Neural cell (in vitro differentiated cells): ENCODE measurements at regions not wholly inside any gene's neighbourhood (a gene's known extent, or its start where the extent isn't known, plus 50 kb on each side); places are given as distances from the start of the nearest gene placed in this dataset.

ENCODE experiments used
- H2AFZ ChIP-seq: fragments of 200-600, 300-800 bp; sonication (generic), shearing (Covaris generic); 2 replicates; pipeline ENCODE4 v1.6.0; 2014; ENCODE audit warnings: low read depth, mild to moderate bottlenecking, antibody characterized with exemption, low read length, moderate library complexity
- H3F3A ChIP-seq: fragments of 200-600 bp; shearing (Covaris generic); 2 replicates; pipeline ENCODE4 v1.6.1; 2016; ENCODE audit warnings: mild to moderate bottlenecking, moderate library complexity, mixed read lengths, antibody characterized with exemption, low read length; ENCODE audit not compliant: insufficient read depth, poor library complexity, severe bottlenecking
- H3K27ac ChIP-seq: fragments of 200-600, 300-800 bp; sonication (generic), shearing (Covaris generic); 2 replicates; pipeline ENCODE4 v1.5.1; 2014; ENCODE audit warnings: mild to moderate bottlenecking, low read length, moderate library complexity
- H3K27me3 ChIP-seq: fragments of 300-800, 200-600 bp; sonication (generic), shearing (Covaris generic); 2 replicates; pipeline ENCODE4 v1.6.0; 2014; ENCODE audit warnings: mild to moderate bottlenecking, low read depth, low read length, moderate library complexity; ENCODE audit not compliant: insufficient read depth
- H3K36me3 ChIP-seq: fragments of 300-800, 200-600 bp; sonication (generic), shearing (Covaris generic); 2 replicates; pipeline ENCODE4 v1.5.1; 2014; ENCODE audit warnings: mild to moderate bottlenecking, antibody characterized with exemption, low read length, moderate library complexity; ENCODE audit not compliant: insufficient read depth
- H3K4me2 ChIP-seq: fragments of 300-800, 200-600 bp; sonication (generic), shearing (Covaris generic); 2 replicates; pipeline ENCODE4 v1.6.0; 2014; ENCODE audit warnings: mild to moderate bottlenecking, low read length
- H3K4me3 ChIP-seq: fragments of 300-800, 200-600 bp; sonication (generic), shearing (Covaris generic); 2 replicates; pipeline ENCODE4 v1.5.1; 2014; ENCODE audit warnings: mild to moderate bottlenecking, low read length, moderate library complexity
- H3K79me2 ChIP-seq: fragments of 200-600 bp; shearing (Covaris generic); replicated peaks from 2 replicates; pipeline ENCODE4 v1.6.0; 2014; ENCODE audit warnings: mild to moderate bottlenecking, low read length, moderate library complexity; ENCODE audit not compliant: insufficient read depth
- H3K9ac ChIP-seq: fragments of 300-800, 200-600 bp; sonication (generic), shearing (Covaris generic); 2 replicates; pipeline ENCODE4 v1.6.1; 2016; ENCODE audit warnings: mild to moderate bottlenecking, low read length, mixed read lengths
- H3K9me2 ChIP-seq: fragments of 200-600 bp; shearing (Covaris generic); 2 replicates; pipeline ENCODE4 v1.6.1; 2016; ENCODE audit warnings: mild to moderate bottlenecking, low read length, mixed read lengths; ENCODE audit not compliant: insufficient read depth
- H3K9me3 ChIP-seq: fragments of 200-600, 300-800 bp; sonication (generic), shearing (Covaris generic); 2 replicates; pipeline ENCODE4 v1.6.1; 2016; ENCODE audit warnings: mild to moderate bottlenecking, mixed run types, low read length, moderate library complexity, mixed read lengths
- H4K20me1 ChIP-seq: fragments of 200-600 bp; shearing (Covaris generic); 2 replicates; pipeline ENCODE4 v1.6.1; 2016; ENCODE audit warnings: mild to moderate bottlenecking, mixed run types; ENCODE audit not compliant: insufficient read depth
- EP300 ChIP-seq: fragments of 450-650 bp; conservative IDR thresholded peaks from 2 replicates; pipeline ENCODE4 v1.6.1; 2014; ENCODE audit warnings: antibody characterized with exemption, mild to moderate bottlenecking, moderate library complexity; ENCODE audit not compliant: poor library complexity, severe bottlenecking
- EZH2 ChIP-seq: fragments of 200-600, 300-800 bp; shearing (Covaris generic), sonication (generic); IDR thresholded peaks from 2 replicates; pipeline ENCODE4 v1.6.1; 2014; ENCODE audit warnings: antibody characterized with exemption, low read length, borderline replicate concordance, mild to moderate bottlenecking; ENCODE audit not compliant: insufficient read depth, poor library complexity, severe bottlenecking
- MXI1 ChIP-seq: fragments of 450-650 bp; conservative IDR thresholded peaks from 2 replicates; pipeline ENCODE4 v1.6.1; 2014; ENCODE audit warnings: antibody characterized with exemption, mild to moderate bottlenecking; ENCODE audit not compliant: poor library complexity, severe bottlenecking
- POLR2AphosphoS5 ChIP-seq: IDR thresholded peaks from 2 replicates; pipeline ENCODE4 v1.6.1; 2012
- RAD21 ChIP-seq: fragments of 450-650 bp; conservative IDR thresholded peaks from 2 replicates; pipeline ENCODE4 v1.6.1; 2014; ENCODE audit warnings: antibody characterized with exemption, mild to moderate bottlenecking, moderate library complexity
- SMC3 ChIP-seq: fragments of 450-650 bp; conservative IDR thresholded peaks from 2 replicates; pipeline ENCODE4 v1.6.1; 2014; ENCODE audit warnings: antibody characterized with exemption, mild to moderate bottlenecking, moderate library complexity; ENCODE audit not compliant: poor library complexity
- TAF1 ChIP-seq: IDR thresholded peaks from 2 replicates; pipeline ENCODE4 v1.6.1; 2012; ENCODE audit warnings: low read depth
- TF ChIP-seq, protein P1 (sequence below): fragments of 450-650 bp; IDR thresholded peaks from 2 replicates; pipeline ENCODE4 v1.5.1; 2014; ENCODE audit warnings: antibody characterized with exemption, mild to moderate bottlenecking, moderate library complexity; ENCODE audit not compliant: poor library complexity, severe bottlenecking
- TF ChIP-seq, protein P2 (sequence below): IDR thresholded peaks from 2 replicates; pipeline ENCODE4 v1.6.1; 2012; ENCODE audit warnings: borderline replicate concordance

- Histone ChIP-seq H3K27ac (no peak overlapping the region), H3K9ac (no peak overlapping the region), H3K9me2 (no peaks in the 10 kb centered on the region), H2AFZ (no peak overlapping the region), H3K4me3 (no peak overlapping the region), H3K36me3 (no peaks in the 10 kb centered on the region), H4K20me1 (no peaks in the 10 kb centered on the region), H3K27me3 (no peaks in the 10 kb centered on the region), H3K9me3 (no peaks in the 10 kb centered on the region), H3K4me2 (no peak overlapping the region), H3F3A (no peaks in the 10 kb centered on the region), H3K79me2 (no peaks in the 10 kb centered on the region)
- TF ChIP-seq, protein P1, sequence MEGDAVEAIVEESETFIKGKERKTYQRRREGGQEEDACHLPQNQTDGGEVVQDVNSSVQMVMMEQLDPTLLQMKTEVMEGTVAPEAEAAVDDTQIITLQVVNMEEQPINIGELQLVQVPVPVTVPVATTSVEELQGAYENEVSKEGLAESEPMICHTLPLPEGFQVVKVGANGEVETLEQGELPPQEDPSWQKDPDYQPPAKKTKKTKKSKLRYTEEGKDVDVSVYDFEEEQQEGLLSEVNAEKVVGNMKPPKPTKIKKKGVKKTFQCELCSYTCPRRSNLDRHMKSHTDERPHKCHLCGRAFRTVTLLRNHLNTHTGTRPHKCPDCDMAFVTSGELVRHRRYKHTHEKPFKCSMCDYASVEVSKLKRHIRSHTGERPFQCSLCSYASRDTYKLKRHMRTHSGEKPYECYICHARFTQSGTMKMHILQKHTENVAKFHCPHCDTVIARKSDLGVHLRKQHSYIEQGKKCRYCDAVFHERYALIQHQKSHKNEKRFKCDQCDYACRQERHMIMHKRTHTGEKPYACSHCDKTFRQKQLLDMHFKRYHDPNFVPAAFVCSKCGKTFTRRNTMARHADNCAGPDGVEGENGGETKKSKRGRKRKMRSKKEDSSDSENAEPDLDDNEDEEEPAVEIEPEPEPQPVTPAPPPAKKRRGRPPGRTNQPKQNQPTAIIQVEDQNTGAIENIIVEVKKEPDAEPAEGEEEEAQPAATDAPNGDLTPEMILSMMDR, result no peak
- TF ChIP-seq POLR2AphosphoS5, result no peak
- TF ChIP-seq, protein P2, sequence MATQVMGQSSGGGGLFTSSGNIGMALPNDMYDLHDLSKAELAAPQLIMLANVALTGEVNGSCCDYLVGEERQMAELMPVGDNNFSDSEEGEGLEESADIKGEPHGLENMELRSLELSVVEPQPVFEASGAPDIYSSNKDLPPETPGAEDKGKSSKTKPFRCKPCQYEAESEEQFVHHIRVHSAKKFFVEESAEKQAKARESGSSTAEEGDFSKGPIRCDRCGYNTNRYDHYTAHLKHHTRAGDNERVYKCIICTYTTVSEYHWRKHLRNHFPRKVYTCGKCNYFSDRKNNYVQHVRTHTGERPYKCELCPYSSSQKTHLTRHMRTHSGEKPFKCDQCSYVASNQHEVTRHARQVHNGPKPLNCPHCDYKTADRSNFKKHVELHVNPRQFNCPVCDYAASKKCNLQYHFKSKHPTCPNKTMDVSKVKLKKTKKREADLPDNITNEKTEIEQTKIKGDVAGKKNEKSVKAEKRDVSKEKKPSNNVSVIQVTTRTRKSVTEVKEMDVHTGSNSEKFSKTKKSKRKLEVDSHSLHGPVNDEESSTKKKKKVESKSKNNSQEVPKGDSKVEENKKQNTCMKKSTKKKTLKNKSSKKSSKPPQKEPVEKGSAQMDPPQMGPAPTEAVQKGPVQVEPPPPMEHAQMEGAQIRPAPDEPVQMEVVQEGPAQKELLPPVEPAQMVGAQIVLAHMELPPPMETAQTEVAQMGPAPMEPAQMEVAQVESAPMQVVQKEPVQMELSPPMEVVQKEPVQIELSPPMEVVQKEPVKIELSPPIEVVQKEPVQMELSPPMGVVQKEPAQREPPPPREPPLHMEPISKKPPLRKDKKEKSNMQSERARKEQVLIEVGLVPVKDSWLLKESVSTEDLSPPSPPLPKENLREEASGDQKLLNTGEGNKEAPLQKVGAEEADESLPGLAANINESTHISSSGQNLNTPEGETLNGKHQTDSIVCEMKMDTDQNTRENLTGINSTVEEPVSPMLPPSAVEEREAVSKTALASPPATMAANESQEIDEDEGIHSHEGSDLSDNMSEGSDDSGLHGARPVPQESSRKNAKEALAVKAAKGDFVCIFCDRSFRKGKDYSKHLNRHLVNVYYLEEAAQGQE, result no peak
- no peak for TF ChIP-seq EZH2
- no peak for TF ChIP-seq MXI1
- TF ChIP-seq RAD21, result no peak
- TF ChIP-seq SMC3, result no peak
- no peak for TF ChIP-seq EP300
- TF ChIP-seq TAF1, result no peak
Measured at GRCh38 chr10:123289432-123289831, 135.2 kb downstream of the BUB3 start.

GRCh38 chr10:123294109-123294508 is 139.9 kb downstream of the BUB3 start:
- TF ChIP-seq TAF1 (no peak), EP300 (no peak), EZH2 (no peak), MXI1 (no peak), SMC3 (no peak), RAD21 (no peak), POLR2AphosphoS5 (no peak)
- TF ChIP-seq, protein P1, result no peak
- TF ChIP-seq, protein P2, result no peak
- no peaks in the 10 kb centered on the region for H4K20me1 ChIP-seq

More at GRCh38 chr10:123294109-123294508, 139.9 kb downstream of the BUB3 start:
- Histone ChIP-seq H3K4me3 (no peak overlapping the region), H3K27me3 (no peaks in the 10 kb centered on the region), H2AFZ (no peak overlapping the region), H3K9me2 (no peaks in the 10 kb centered on the region), H3K9me3 (no peaks in the 10 kb centered on the region), H3K9ac (no peak overlapping the region), H3K79me2 (no peaks in the 10 kb centered on the region), H3F3A (no peaks in the 10 kb centered on the region), H3K36me3 (no peaks in the 10 kb centered on the region), H3K4me2 (no peak overlapping the region), H3K27ac (no peak overlapping the region)
